ENCODE measurements at regions not wholly inside any gene's neighbourhood (a gene's known extent, or its start where the extent isn't known, plus 50 kb on each side); places are given as distances from the start of the nearest gene placed in this dataset.

DNA sequence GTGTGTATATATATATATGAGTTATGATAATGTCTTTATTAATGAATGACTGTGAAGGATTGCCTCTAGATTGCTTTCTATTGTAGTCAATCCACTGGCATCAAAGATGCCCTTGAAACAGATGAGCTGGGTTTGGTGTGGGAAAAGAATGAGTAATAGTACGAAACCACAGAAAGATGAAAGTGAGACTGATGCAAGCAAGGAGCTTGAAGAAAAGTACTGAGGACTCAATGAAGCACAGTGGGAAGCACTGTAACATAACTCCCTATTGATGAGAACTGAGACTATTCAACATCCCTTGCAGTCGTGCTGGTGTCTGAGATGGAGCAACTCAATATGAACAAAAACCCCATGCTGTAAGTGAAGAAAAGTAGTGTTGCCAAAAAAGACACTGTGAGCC is 1794.2 kb downstream of the SLITRK5 start:
- TF ChIP-seq, protein P1, sequence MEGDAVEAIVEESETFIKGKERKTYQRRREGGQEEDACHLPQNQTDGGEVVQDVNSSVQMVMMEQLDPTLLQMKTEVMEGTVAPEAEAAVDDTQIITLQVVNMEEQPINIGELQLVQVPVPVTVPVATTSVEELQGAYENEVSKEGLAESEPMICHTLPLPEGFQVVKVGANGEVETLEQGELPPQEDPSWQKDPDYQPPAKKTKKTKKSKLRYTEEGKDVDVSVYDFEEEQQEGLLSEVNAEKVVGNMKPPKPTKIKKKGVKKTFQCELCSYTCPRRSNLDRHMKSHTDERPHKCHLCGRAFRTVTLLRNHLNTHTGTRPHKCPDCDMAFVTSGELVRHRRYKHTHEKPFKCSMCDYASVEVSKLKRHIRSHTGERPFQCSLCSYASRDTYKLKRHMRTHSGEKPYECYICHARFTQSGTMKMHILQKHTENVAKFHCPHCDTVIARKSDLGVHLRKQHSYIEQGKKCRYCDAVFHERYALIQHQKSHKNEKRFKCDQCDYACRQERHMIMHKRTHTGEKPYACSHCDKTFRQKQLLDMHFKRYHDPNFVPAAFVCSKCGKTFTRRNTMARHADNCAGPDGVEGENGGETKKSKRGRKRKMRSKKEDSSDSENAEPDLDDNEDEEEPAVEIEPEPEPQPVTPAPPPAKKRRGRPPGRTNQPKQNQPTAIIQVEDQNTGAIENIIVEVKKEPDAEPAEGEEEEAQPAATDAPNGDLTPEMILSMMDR (IDR thresholded peaks at IDR 0.05; ENCODE audit: low read length, missing control alignments): no peak
- DNase-seq (ENCODE audit: low read depth): peak; percentile 7
- no peak overlapping the region for H3K4me3 ChIP-seq (replicated peaks; ENCODE audit: low read depth, low read length)

DNA sequence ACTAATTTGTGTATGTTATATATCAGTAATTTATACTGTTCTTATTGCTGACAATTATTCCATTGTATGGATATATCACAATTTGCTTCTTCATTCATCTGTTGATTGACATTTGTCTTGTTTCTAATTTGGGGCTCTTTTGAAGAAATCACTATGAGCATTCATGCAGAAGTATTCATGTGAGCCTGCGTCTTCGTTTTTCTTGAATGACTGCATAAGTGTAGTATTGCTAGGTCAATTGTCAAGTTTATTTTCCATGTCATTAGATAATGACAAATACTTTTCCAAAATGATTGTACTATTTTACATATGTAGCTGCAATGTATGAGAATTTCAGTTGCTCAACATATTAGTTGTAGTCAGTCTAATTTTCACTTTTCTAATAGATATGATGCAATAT is 1796.9 kb downstream of the SLITRK5 start:
- TF ChIP-seq, protein P1 (IDR thresholded peaks at IDR 0.05; ENCODE audit: low read length, missing control alignments): no peak
- no peak for DNase-seq (ENCODE audit: low read depth)

DNA sequence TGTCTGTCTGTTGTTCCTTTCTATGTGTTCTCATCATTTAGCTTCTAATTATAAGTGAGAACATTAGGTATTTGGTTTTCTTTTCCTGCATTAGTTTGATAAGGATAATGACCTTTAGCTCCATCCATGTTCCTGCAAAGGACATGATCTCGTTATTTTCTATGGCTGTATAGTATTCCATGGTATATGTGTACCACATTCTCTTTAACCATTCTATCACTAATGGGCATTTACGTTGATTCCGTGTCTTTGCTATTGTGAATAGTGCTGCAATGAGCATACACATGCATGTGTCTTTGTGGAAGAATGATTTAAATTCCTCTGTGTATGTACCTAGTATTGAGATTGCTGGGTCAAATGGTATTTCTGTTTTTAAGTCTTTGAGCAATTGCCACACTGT is 1799.7 kb downstream of the SLITRK5 start:
- DNase-seq (ENCODE audit: low read depth): no peak
- no peak overlapping the region for H3K4me3 ChIP-seq (replicated peaks; ENCODE audit: low read depth, low read length)
- TF ChIP-seq, protein P1 (IDR thresholded peaks at IDR 0.05; ENCODE audit: low read length, missing control alignments): no peak

More for the DNA sequence above, 1796.9 kb downstream of the SLITRK5 start:
- H3K4me3 ChIP-seq (replicated peaks; ENCODE audit: low read depth, low read length): no peak overlapping the region

DNA sequence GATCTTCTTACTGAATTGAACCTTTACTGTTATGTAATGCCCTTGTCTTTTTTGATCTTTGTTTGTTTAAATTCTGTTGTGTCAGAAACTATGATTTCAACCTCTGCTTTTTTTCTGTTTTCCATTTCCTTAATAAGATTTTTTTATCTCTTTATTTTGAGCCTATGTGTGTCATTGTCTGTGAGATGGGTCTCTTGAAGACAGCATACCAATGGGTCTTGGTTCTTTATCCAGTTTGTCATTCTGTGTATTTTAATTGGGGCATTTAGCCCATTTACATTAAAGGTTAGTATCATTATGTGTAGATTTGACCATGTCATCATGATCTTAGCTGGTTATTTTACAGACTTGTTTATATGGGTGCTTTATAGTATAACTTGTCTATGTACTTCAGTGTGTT is 1803.3 kb downstream of the SLITRK5 start:
- TF ChIP-seq, protein P1 (IDR thresholded peaks at IDR 0.05; ENCODE audit: low read length, missing control alignments): no peak
- H3K4me3 ChIP-seq (replicated peaks; ENCODE audit: low read depth, low read length): no peak overlapping the region
- DNase-seq (ENCODE audit: low read depth): no peak

DNA sequence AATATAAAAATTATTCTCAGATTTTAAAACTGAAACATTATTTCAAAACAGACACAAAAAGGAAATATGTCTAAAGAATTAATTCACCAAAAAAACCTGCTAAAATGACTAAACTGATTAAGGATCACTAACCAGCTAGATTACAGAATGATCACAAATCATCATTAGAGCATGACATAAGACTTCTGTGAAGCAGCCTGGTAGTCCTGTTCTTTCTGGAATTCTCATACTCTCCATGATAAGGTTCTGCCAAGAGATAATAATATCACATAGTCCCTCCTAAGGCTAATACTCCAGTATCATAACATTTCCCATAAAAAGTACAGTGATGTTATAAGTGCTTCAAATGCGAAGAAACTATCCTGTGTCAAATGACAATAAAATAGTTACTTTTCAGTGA is 1814.9 kb downstream of the SLITRK5 start:
- TF ChIP-seq, protein P1 (IDR thresholded peaks at IDR 0.05; ENCODE audit: low read length, missing control alignments): no peak
- no peak overlapping the region for H3K4me3 ChIP-seq (replicated peaks; ENCODE audit: low read depth, low read length)
- no peak for DNase-seq (ENCODE audit: low read depth)

DNA sequence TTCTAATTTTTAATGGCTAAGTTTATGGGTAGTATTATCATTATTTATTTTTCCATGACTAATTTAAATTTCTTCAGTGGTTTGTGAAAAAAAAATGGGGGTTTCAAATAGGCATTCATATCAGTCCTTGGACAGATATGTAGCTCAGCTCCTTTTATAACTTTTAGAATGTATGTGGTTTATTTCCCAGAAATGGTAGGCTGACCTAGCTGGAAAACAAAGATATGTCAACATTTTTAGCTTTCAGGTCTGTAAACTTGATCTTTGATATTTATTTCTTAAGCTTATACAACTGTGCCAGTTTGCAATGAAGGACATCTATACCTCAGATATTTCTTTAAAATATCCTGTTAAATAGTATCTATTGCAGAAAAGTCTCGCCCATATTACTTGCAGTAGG is 1815.5 kb downstream of the SLITRK5 start:
- TF ChIP-seq, protein P1 (IDR thresholded peaks at IDR 0.05; ENCODE audit: low read length, missing control alignments): no peak
- no peak for DNase-seq (ENCODE audit: low read depth)
- no peak overlapping the region for H3K4me3 ChIP-seq (replicated peaks; ENCODE audit: low read depth, low read length)

DNA sequence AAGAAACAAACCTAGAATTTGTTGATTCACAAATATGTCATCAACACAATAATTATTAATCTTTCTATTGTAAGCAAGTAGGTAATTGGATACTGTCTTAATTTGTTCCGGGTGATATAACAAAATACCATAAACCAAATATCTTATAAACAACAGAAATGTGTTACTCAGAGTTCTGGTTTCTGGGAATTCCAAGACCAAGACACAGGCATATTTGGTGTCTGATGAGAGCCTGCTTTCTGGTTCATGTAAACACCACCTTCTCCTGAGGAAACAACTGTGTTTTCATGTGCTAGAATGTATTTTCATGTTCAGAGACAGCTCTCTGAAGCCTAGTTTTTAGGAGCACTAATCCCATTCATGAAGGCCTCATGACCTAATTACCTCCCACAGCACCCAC is 1819.5 kb downstream of the SLITRK5 start:
- no peak overlapping the region for H3K4me3 ChIP-seq (replicated peaks; ENCODE audit: low read depth, low read length)
- DNase-seq (ENCODE audit: low read depth): no peak
- TF ChIP-seq, protein P1 (IDR thresholded peaks at IDR 0.05; ENCODE audit: low read length, missing control alignments): no peak
